Activated T-helper 17 cell treated with anti-CD3 and anti-CD28 coated beads, Interleukin-2, amount 50 U/mL, for 72 hours (primary cell): ENCODE measurements at regions not wholly inside any gene's neighbourhood (a gene's known extent, or its start where the extent isn't known, plus 50 kb on each side); places are given as distances from the start of the nearest gene placed in this dataset.

ENCODE experiments used
- ATAC-seq: fragments of 150-1000 bp; cut with Tn5 transposase; replicated peaks from 2 replicates; pipeline ENCODE4 v1.10.0; 2021; ENCODE audit warnings: mild to moderate bottlenecking, moderate library complexity
- H3K27ac Mint-ChIP-seq: one replicate; pipeline ENCODE4 v1.8.0; 2022; ENCODE audit warnings: mixed read lengths
- H3K27me3 Mint-ChIP-seq: one replicate; pipeline ENCODE4 v1.8.0; 2022; ENCODE audit warnings: mixed read lengths
- H3K36me3 Mint-ChIP-seq: one replicate; pipeline ENCODE4 v1.8.0; 2022; ENCODE audit warnings: low read depth, mild to moderate bottlenecking, mixed read lengths
- H3K4me1 Mint-ChIP-seq: one replicate; pipeline ENCODE4 v1.8.0; 2022; ENCODE audit warnings: mixed read lengths
- H3K4me3 Mint-ChIP-seq: one replicate; pipeline ENCODE4 v1.8.0; 2022; ENCODE audit warnings: mild to moderate bottlenecking, mixed read lengths
- H3K9me3 Mint-ChIP-seq: one replicate; pipeline ENCODE4 v1.8.0; 2022; ENCODE audit warnings: mixed read lengths

DNA sequence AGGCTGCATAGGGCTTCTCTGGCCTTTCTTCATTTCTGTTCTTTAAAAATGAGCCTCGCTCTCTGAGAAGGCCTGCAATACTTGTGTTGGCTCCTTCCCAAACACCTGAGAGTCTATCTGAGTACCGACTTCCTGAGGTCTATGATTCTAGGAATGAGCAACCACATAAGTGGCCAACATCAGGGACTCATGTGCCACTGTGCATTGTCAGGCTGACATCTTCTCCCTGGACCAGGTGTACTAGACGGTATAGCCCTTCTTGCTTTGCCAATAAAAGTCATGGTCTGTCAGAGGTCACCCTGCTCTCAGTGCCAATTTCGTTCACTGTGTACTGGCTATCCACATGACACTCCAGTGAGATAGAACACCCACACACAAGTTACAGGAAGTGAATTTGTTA is 67.4 kb upstream of the EPHA5 start:
- Mint-ChIP-seq H3K36me3 (no peaks in the 10 kb centered on the region), H3K4me1 (no peaks in the 10 kb centered on the region), H3K9me3 (no peaks in the 10 kb centered on the region), H3K27ac (no peak overlapping the region), H3K4me3 (no peak overlapping the region), H3K27me3 (no peaks in the 10 kb centered on the region)
- ATAC-seq, result no peak

DNA sequence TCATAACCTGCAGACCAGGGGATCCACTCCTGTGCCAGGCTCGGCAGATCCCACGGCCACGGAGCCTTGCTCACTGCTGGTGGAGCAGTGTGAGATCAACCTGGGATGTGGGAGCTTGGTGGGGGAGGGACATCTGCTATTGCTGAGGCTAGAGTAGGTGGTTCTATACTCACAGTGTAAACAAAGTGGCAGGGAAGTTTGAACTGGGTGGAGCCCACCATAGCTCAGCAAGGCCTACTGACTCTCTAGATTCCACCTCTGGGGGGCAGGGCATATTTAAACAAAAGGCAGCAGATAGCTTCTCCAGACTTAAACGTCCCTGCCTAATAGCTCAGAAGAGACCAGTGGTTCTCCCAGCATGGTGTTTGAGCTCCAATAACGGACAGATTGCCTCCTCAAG is 54.7 kb upstream of the EPHA5 start:
- ATAC-seq, result no peak
- no peaks in the 10 kb centered on the region for H3K4me1 Mint-ChIP-seq
- no peak overlapping the region for H3K4me3 Mint-ChIP-seq
- no peak overlapping the region for H3K27ac Mint-ChIP-seq
- no peaks in the 10 kb centered on the region for H3K27me3 Mint-ChIP-seq
- H3K9me3 Mint-ChIP-seq, result peaks cover 23% of the 10 kb centered on the region
- H3K36me3 Mint-ChIP-seq, result no peaks in the 10 kb centered on the region
